HCT116 (cell line): ENCODE measurements at regions not wholly inside any gene's neighbourhood (a gene's known extent, or its start where the extent isn't known, plus 50 kb on each side); places are given as distances from the start of the nearest gene placed in this dataset.

Experiments
- ATAC-seq: fragments of 200-7000 bp; cut with Tn5 transposase; 2 replicates; pipeline ENCODE4 v1.9.1; 2020; ENCODE audit warnings: mild to moderate bottlenecking, moderate library complexity
- BruUV-seq: library from RNA; stranded (reverse); fragments of 400-500 nt; replicated peaks from 2 replicates; lab custom pipeline; 2021; lab: Mats Ljungman, UMichigan
- CTCF ChIA-PET: fragments of 300-600 bp; sonication (Branson Sonifier 250); formaldehyde crosslinking; loops from one replicate; lab custom pipeline; 2021; ENCODE audit warnings: antibody characterized with exemption; lab: Charles Lee
- POLR2A ChIA-PET: fragments of 300-600, 350-600 bp; sonication (Branson Sonifier 250); formaldehyde crosslinking; loops from one replicate; lab custom pipeline; 2021; ENCODE audit warnings: antibody characterized with exemption; lab: Charles Lee
- RAD21 ChIA-PET, 2 experiments: fragments of 300-600 bp; sonication (Branson Sonifier 250); formaldehyde crosslinking; loops; one replicate each; lab custom pipeline; 2023; ENCODE audit warnings: low total read pairs in 2 of 2; ENCODE audit not compliant: uncharacterized antibody in 2 of 2, unreplicated experiment in 2 of 2, low non-redundant PET in 1 of 2; lab: Charles Lee
- DNase-seq: peaks from one replicate; pipeline ENCODE4 v3.0.0-alpha.2; 2010; ENCODE audit warnings: low read depth, low spot score
- H2AFZ ChIP-seq: fragments of 200-600 bp; shearing (Covaris generic), sonication (generic); 2 replicates; pipeline ENCODE4 v1.6.1; 2017; ENCODE audit warnings: low read depth, mixed run types, mixed read lengths, antibody characterized with exemption, low read length; ENCODE audit not compliant: poor library complexity, severe bottlenecking
- H3K27ac ChIP-seq: 2 replicates; pipeline ENCODE4 v1.5.1; 2012; ENCODE audit warnings: low read depth, low read length
- H3K27me3 ChIP-seq: fragments of 200-600 bp; sonication (generic); 2 replicates; pipeline ENCODE4 v1.6.1; 2016; ENCODE audit warnings: mixed run types, low read length, mixed read lengths; ENCODE audit not compliant: insufficient read depth
- H3K36me3 ChIP-seq, 2 experiments: fragments of 200-500 bp in 1 of 2; fragments of 200-600 bp in 1 of 2; sonication (Bioruptor generic) in 1 of 2; sonication (generic) in 1 of 2; 2 replicates each; pipeline versions ENCODE4 v1.5.1 to v1.6.1; 2014 to 2016; ENCODE audit warnings: low read length in 2 of 2, inconsistent platforms in 1 of 2, mixed read lengths in 1 of 2, mixed run types in 1 of 2; ENCODE audit not compliant: insufficient read depth in 2 of 2, control insufficient read depth in 1 of 2
- H3K4me1 ChIP-seq, 2 experiments: fragments of 200-600 bp in 1 of 2; sonication (generic) in 1 of 2; 2 replicates each; pipeline versions ENCODE4 v1.5.1 to v1.6.1; 2012 to 2017; ENCODE audit warnings: low read length in 2 of 2, inconsistent platforms in 1 of 2, mild to moderate bottlenecking in 1 of 2, mixed read lengths in 1 of 2, mixed run types in 1 of 2, moderate library complexity in 1 of 2; ENCODE audit not compliant: insufficient read depth in 2 of 2, control insufficient read depth in 1 of 2
- H3K4me2 ChIP-seq: fragments of 200-600 bp; sonication (generic); 2 replicates; pipeline ENCODE4 v1.6.1; 2017; ENCODE audit warnings: mixed run types, low read length, mixed read lengths
- H3K4me3 ChIP-seq, 2 experiments: fragments of 200-600 bp in 1 of 2; sonication (generic) in 1 of 2; replicated peaks in 1 of 2; 2 replicates each; pipeline ENCODE4 v1.5.1; 2011 to 2016; ENCODE audit warnings: low read length in 2 of 2, control low read depth in 1 of 2, low read depth in 1 of 2, mild to moderate bottlenecking in 1 of 2, mixed read lengths in 1 of 2, mixed run types in 1 of 2
- H3K79me2 ChIP-seq: fragments of 200-600 bp; sonication (generic); 2 replicates; pipeline ENCODE4 v1.6.1; 2017; ENCODE audit warnings: mild to moderate bottlenecking, mixed run types, low read length, moderate library complexity, mixed read lengths; ENCODE audit not compliant: insufficient read depth
- H3K9ac ChIP-seq: fragments of 200-600 bp; sonication (generic); 2 replicates; pipeline ENCODE4 v1.6.1; 2016; ENCODE audit warnings: low read length, mixed read lengths
- H3K9me2 ChIP-seq: fragments of 200-600 bp; sonication (generic), shearing (Covaris generic); 2 replicates; pipeline ENCODE4 v1.6.1; 2017; ENCODE audit warnings: mixed run types, mild to moderate bottlenecking, moderate library complexity; ENCODE audit not compliant: insufficient read depth
- H3K9me3 ChIP-seq, 2 experiments: fragments of 200-500 bp in 1 of 2; fragments of 200-600 bp in 1 of 2; sonication (Bioruptor generic) in 1 of 2; sonication (generic) in 1 of 2; 2 replicates each; pipeline ENCODE4 v1.6.1; 2014 to 2017; ENCODE audit warnings: low read length in 2 of 2, mixed read lengths in 2 of 2, inconsistent platforms in 1 of 2, low read depth in 1 of 2, mild to moderate bottlenecking in 1 of 2, mixed run types in 1 of 2, moderate library complexity in 1 of 2; ENCODE audit not compliant: control insufficient read depth in 1 of 2, insufficient read depth in 1 of 2
- H4K20me1 ChIP-seq: fragments of 200-600 bp; sonication (generic), shearing (Covaris generic); 2 replicates; pipeline ENCODE4 v1.6.1; 2017; ENCODE audit warnings: mixed run types, mild to moderate bottlenecking, moderate library complexity; ENCODE audit not compliant: insufficient read depth
- ATF3 ChIP-seq: IDR thresholded peaks from 2 replicates; pipeline ENCODE4 v1.6.1; 2012
- CBX3 ChIP-seq: IDR thresholded peaks from 2 replicates; pipeline ENCODE4 v1.6.1; 2012; ENCODE audit warnings: low read depth
- CEBPB ChIP-seq: IDR thresholded peaks from 2 replicates; pipeline ENCODE4 v1.6.1; 2012; ENCODE audit warnings: low read depth
- EGR1 ChIP-seq: IDR thresholded peaks from 2 replicates; pipeline ENCODE4 v1.6.1; 2012; ENCODE audit warnings: low read depth
- ELF1 ChIP-seq: IDR thresholded peaks from 2 replicates; pipeline ENCODE4 v1.6.1; 2012; ENCODE audit warnings: low read depth, borderline replicate concordance
- EZH2 ChIP-seq: fragments of 200-600 bp; sonication (generic); IDR thresholded peaks from 2 replicates; pipeline ENCODE4 v1.6.1; 2017; ENCODE audit warnings: antibody characterized with exemption, mixed run types
- FOSL1 ChIP-seq: IDR thresholded peaks from 2 replicates; pipeline ENCODE4 v1.6.1; 2012; ENCODE audit warnings: low read depth
- JUND ChIP-seq: IDR thresholded peaks from 2 replicates; pipeline ENCODE4 v1.6.1; 2012
- MAX ChIP-seq: IDR thresholded peaks from 2 replicates; pipeline ENCODE4 v1.6.1; 2012
- POLR2A ChIP-seq: IDR thresholded peaks from 2 replicates; pipeline ENCODE4 v1.7.0; 2011; ENCODE audit warnings: borderline replicate concordance; ENCODE audit not compliant: insufficient read depth, insufficient read length; ENCODE audit errors: extremely low read depth
- POLR2AphosphoS5 ChIP-seq: IDR thresholded peaks from 2 replicates; pipeline ENCODE4 v1.6.1; 2011; ENCODE audit warnings: mild to moderate bottlenecking, low read depth, low read length, moderate library complexity
- SP1 ChIP-seq: IDR thresholded peaks from 2 replicates; pipeline ENCODE4 v1.6.1; 2012; ENCODE audit warnings: low read depth
- SRF ChIP-seq: IDR thresholded peaks from 2 replicates; pipeline ENCODE4 v1.6.1; 2012; ENCODE audit warnings: low read depth
- YY1 ChIP-seq: IDR thresholded peaks from 2 replicates; pipeline ENCODE4 v1.6.1; 2011; ENCODE audit warnings: low read length, low read depth, moderate library complexity, mild to moderate bottlenecking; ENCODE audit not compliant: insufficient replicate concordance; ENCODE audit errors: extremely low read depth
- intact Hi-C: fragments of 100-400 bp; cut with micrococcal nuclease; formaldehyde crosslinking; loops from 2 replicates; pipeline ENCODE4 v1.10.0; 2022
- TF ChIP-seq, protein P1 (sequence below), 3 experiments: fragments of 200-600 bp in 1 of 3; sonication (generic) in 1 of 3; IDR thresholded peaks in 2 of 3; conservative IDR thresholded peaks in 1 of 3; 2 replicates each; pipeline ENCODE4 v1.5.1; 2012 to 2017; ENCODE audit warnings: low read depth in 2 of 3, low read length in 2 of 3, antibody characterized with exemption in 1 of 3, borderline replicate concordance in 1 of 3, control low read depth in 1 of 3, mild to moderate bottlenecking in 1 of 3, mixed read lengths in 1 of 3, mixed run types in 1 of 3, moderate library complexity in 1 of 3; ENCODE audit not compliant: insufficient read depth in 1 of 3

- H3K27me3 ChIP-seq = peaks cover 3% of the 10 kb centered on the region; the same call in 1 of the 2 replicates
- ATAC-seq (no peak), DNase-seq (no peak)
- intact Hi-C loops = no loop called here
- H3K79me2 ChIP-seq = no peaks in the 10 kb centered on the region
- no TSS peak for BruUV-seq
- RAD21 ChIA-PET = no interaction called here
- H3K27ac ChIP-seq = no peak overlapping the region
- H3K9ac ChIP-seq = no peak overlapping the region
- H3K4me1 ChIP-seq = no peaks in the 10 kb centered on the region
- POLR2A ChIA-PET = no interaction called here
- no peak overlapping the region for H3K4me3 ChIP-seq
- TF ChIP-seq CEBPB = no peak
- no peak for TF ChIP-seq CBX3
- TF ChIP-seq FOSL1 = no peak
- no peak for TF ChIP-seq JUND
- TF ChIP-seq, protein P1, sequence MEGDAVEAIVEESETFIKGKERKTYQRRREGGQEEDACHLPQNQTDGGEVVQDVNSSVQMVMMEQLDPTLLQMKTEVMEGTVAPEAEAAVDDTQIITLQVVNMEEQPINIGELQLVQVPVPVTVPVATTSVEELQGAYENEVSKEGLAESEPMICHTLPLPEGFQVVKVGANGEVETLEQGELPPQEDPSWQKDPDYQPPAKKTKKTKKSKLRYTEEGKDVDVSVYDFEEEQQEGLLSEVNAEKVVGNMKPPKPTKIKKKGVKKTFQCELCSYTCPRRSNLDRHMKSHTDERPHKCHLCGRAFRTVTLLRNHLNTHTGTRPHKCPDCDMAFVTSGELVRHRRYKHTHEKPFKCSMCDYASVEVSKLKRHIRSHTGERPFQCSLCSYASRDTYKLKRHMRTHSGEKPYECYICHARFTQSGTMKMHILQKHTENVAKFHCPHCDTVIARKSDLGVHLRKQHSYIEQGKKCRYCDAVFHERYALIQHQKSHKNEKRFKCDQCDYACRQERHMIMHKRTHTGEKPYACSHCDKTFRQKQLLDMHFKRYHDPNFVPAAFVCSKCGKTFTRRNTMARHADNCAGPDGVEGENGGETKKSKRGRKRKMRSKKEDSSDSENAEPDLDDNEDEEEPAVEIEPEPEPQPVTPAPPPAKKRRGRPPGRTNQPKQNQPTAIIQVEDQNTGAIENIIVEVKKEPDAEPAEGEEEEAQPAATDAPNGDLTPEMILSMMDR (IDR thresholded peaks at IDR 0.05 in 2 of 3, conservative IDR thresholded peaks at IDR 0.05 in 1 of 3; ENCODE audit: borderline replicate concordance in 1 of 3, insufficient read depth in 1 of 3, low read depth in 2 of 3, low read length in 2 of 3) = no peak
- no peak for TF ChIP-seq POLR2AphosphoS5
- no peak for TF ChIP-seq MAX
- no peak for TF ChIP-seq EGR1
- no peak for TF ChIP-seq YY1
- no peak for TF ChIP-seq EZH2
- TF ChIP-seq ELF1 = no peak
- TF ChIP-seq ATF3 = no peak
- no peak for TF ChIP-seq SP1
- no peak for TF ChIP-seq POLR2A
- TF ChIP-seq SRF = no peak
- no peaks in the 10 kb centered on the region for H3K9me3 ChIP-seq
- H4K20me1 ChIP-seq = no peaks in the 10 kb centered on the region
- H3K9me2 ChIP-seq = no peaks in the 10 kb centered on the region
- CTCF ChIA-PET = no interaction called here
- no peaks in the 10 kb centered on the region for H3K36me3 ChIP-seq
- no peak overlapping the region for H3K4me2 ChIP-seq
- no peak overlapping the region for H2AFZ ChIP-seq
These were observed 121.4 kb upstream of the MB21D2 start for GRCh38 chr3:193039058-193039457.
